Keratinocyte (primary cell): ENCODE measurements at regions not wholly inside any gene's neighbourhood (a gene's known extent, or its start where the extent isn't known, plus 50 kb on each side); places are given as distances from the start of the nearest gene placed in this dataset.

Experiments
- DNase-seq: peaks from one replicate; pipeline ENCODE4 v3.0.0-alpha.2; 2011; ENCODE audit warnings: low read depth, missing footprints, low spot score
- FAIRE-seq: peaks from 2 replicates; lab custom pipeline; 2011; peaks lifted over from hg19 to GRCh38; lab: Jason Lieb, UNC
- H2AFZ ChIP-seq: 2 replicates; pipeline ENCODE4 v1.6.0; 2012; ENCODE audit warnings: low read length, control low read depth, inconsistent platforms; ENCODE audit not compliant: control insufficient read depth
- H3K27ac ChIP-seq: 2 replicates; pipeline ENCODE4 v1.5.1; 2011; ENCODE audit warnings: low read length; ENCODE audit not compliant: control insufficient read depth, insufficient read depth
- H3K27me3 ChIP-seq: 3 replicates; pipeline ENCODE4 v1.6.0; 2011; ENCODE audit warnings: low read length; ENCODE audit not compliant: control insufficient read depth, insufficient read depth; ENCODE audit errors: extremely low read depth
- H3K36me3 ChIP-seq, 2 experiments: 2 replicates in 1 of 2; 3 replicates in 1 of 2; pipeline ENCODE4 v1.5.1; 2011; ENCODE audit warnings: low read length in 2 of 2, mild to moderate bottlenecking in 1 of 2; ENCODE audit not compliant: control insufficient read depth in 2 of 2, insufficient read depth in 2 of 2; ENCODE audit errors: extremely low read depth in 1 of 2
- H3K4me1 ChIP-seq: 3 replicates; pipeline ENCODE4 v1.5.1; 2011; ENCODE audit warnings: low read length; ENCODE audit not compliant: control insufficient read depth, insufficient read depth; ENCODE audit errors: extremely low read depth
- H3K4me2 ChIP-seq: 3 replicates; pipeline ENCODE4 v1.6.0; 2011; ENCODE audit warnings: low read depth, low read length; ENCODE audit not compliant: control insufficient read depth, insufficient read depth; ENCODE audit errors: extremely low read depth
- H3K4me3 ChIP-seq, 3 experiments: fragments of 200-600 bp in 1 of 3; sonication (generic) in 1 of 3; 2 replicates in 2 of 3; 3 replicates in 1 of 3; pipeline ENCODE4 v1.5.1; 2011 to 2016; ENCODE audit warnings: low read length in 3 of 3, mild to moderate bottlenecking in 3 of 3, control low read depth in 2 of 3, inconsistent platforms in 1 of 3, low read depth in 1 of 3, mixed read lengths in 1 of 3, mixed run types in 1 of 3, moderate library complexity in 1 of 3; ENCODE audit not compliant: control insufficient read depth in 2 of 3, insufficient read depth in 2 of 3; ENCODE audit errors: extremely low read depth in 1 of 3
- H3K79me2 ChIP-seq: 2 replicates; pipeline ENCODE4 v1.6.0; 2012; ENCODE audit warnings: low read length; ENCODE audit not compliant: control insufficient read depth, insufficient read depth
- H3K9ac ChIP-seq: 3 replicates; pipeline ENCODE4 v1.6.0; 2011; ENCODE audit warnings: low read length; ENCODE audit not compliant: control insufficient read depth, insufficient read depth; ENCODE audit errors: extremely low read depth
- H3K9me1 ChIP-seq: 3 replicates; pipeline ENCODE4 v1.6.0; 2011; ENCODE audit warnings: low read length; ENCODE audit not compliant: control insufficient read depth, insufficient read depth; ENCODE audit errors: extremely low read depth
- H3K9me3 ChIP-seq: 2 replicates; pipeline ENCODE4 v1.5.1; 2012; ENCODE audit warnings: low read depth, low read length; ENCODE audit not compliant: control insufficient read depth
- H4K20me1 ChIP-seq: 3 replicates; pipeline ENCODE4 v1.6.0; 2011; ENCODE audit warnings: low read length; ENCODE audit not compliant: control insufficient read depth, insufficient read depth; ENCODE audit errors: extremely low read depth
- CTCF ChIP-seq, 3 experiments: IDR thresholded peaks in 1 of 3; conservative IDR thresholded peaks in 1 of 3; optimal IDR thresholded peaks in 1 of 3; 2 replicates in 2 of 3; 3 replicates in 1 of 3; pipeline versions ENCODE3 to v1.5.1; 2011; ENCODE audit warnings: low read length in 3 of 3, mild to moderate bottlenecking in 3 of 3, moderate library complexity in 2 of 3, control low read depth in 1 of 3, inconsistent platforms in 1 of 3; ENCODE audit not compliant: insufficient read depth in 2 of 3; ENCODE audit errors: extremely low read depth in 1 of 3
- EZH2 ChIP-seq: IDR thresholded peaks from one replicate; pipeline ENCODE4 v1.6.1; 2012; ENCODE audit warnings: inconsistent platforms, mild to moderate bottlenecking, low read length, moderate library complexity
- dilution Hi-C: fragments of 300-500 bp; cut with MboI; formaldehyde crosslinking; loops from one replicate; pipeline ENCODE4 v1.7.0; 2020; ENCODE audit warnings: low sequenced_read_pairs; ENCODE audit not compliant: extremely low pct_ligation_motif_present

DNA sequence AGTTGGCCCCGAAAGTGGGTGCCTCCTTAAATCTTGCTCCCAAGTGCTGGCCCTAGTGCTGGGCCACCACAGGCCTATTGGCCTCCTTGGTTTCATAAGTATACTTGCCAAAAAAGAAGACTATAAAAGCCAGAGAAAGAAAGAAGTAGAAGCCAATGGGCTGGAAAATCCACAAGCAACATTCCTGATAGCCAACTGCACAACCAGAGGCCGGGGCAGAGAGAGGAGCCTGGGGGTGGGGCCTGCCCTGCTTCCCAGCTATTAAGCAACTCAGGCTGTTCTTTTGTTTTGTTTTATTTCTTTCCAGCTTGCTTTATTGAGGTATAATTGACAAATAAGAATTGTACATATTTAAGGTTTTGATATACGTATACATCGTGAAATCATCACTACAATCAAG, 177.2 kb upstream of the NTF3 start:
- no peak overlapping the region for H3K27ac ChIP-seq
- DNase-seq, result no peak
- H3K9me1 ChIP-seq, result no peaks in the 10 kb centered on the region
- no peaks in the 10 kb centered on the region for H3K27me3 ChIP-seq
- H3K4me2 ChIP-seq, result no peak overlapping the region
- no peak for FAIRE-seq
- H2AFZ ChIP-seq, result no peak overlapping the region
- H3K36me3 ChIP-seq, result no peaks in the 10 kb centered on the region
- TF ChIP-seq CTCF (optimal IDR thresholded peaks at IDR 0.05 in 1 of 3, IDR thresholded peaks at IDR 0.05 in 1 of 3, conservative IDR thresholded peaks at IDR 0.05 in 1 of 3; ENCODE audit: extremely low read depth in 1 of 3, insufficient read depth in 2 of 3, low read length in 3 of 3) (no peak), EZH2 (no peak)
- dilution Hi-C loops, result no loop called here
- no peaks in the 10 kb centered on the region for H4K20me1 ChIP-seq
- no peaks in the 10 kb centered on the region for H3K79me2 ChIP-seq
- H3K4me1 ChIP-seq, result peaks cover 9% of the 10 kb centered on the region
- H3K9me3 ChIP-seq, result no peaks in the 10 kb centered on the region
- H3K9ac ChIP-seq, result no peak overlapping the region
- no peak overlapping the region for H3K4me3 ChIP-seq

DNA sequence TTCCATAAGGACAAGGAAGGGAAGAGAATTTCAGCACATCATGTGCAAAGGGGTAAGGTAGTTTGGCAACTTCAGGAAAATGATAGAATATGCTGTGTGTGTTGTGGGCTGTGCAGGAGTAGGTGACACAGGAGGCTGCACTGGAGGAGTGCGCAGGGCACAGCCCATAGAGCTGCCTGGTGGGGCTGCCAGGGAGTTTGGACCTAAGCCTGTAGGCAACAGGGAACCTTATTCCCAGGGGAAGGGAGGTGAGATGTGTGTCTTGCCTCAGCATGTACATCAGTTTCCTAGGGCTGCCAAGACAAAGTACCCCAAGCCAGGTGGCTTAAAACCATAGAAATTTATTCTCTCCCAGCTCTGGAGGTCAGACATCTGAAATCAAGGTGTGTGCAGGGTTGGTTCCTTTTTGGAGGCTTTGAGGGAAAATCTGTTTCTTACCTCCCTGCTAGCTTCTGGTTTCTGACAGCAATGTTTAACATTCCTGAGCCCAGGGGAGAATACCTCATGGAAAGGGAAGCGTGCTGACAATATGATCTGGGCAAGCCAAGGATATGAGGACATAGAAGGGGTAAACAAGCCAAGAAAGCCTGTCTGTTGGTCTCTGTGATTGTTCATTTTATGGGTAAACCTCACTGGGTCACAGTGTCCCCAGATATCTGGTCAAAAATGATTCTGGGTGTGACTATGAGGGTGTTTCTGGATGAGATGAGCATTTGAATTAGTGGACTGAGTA, 174.0 kb upstream of the NTF3 start:
- Histone ChIP-seq H3K9me3 (no peaks in the 10 kb centered on the region), H3K9me1 (no peaks in the 10 kb centered on the region), H4K20me1 (no peaks in the 10 kb centered on the region), H3K79me2 (no peaks in the 10 kb centered on the region), H3K4me3 (no peak overlapping the region), H3K9ac (no peak overlapping the region), H2AFZ (no peak overlapping the region), H3K27ac (no peak overlapping the region), H3K36me3 (no peaks in the 10 kb centered on the region), H3K4me1 (peaks cover 9% of the 10 kb centered on the region), H3K4me2 (no peak overlapping the region), H3K27me3 (no peaks in the 10 kb centered on the region)
- TF ChIP-seq EZH2 (no peak), CTCF (optimal IDR thresholded peaks at IDR 0.05 in 1 of 3, IDR thresholded peaks at IDR 0.05 in 1 of 3, conservative IDR thresholded peaks at IDR 0.05 in 1 of 3; ENCODE audit: extremely low read depth in 1 of 3, insufficient read depth in 2 of 3, low read length in 3 of 3) (no peak)
- FAIRE-seq, result no peak
- dilution Hi-C loops, result no loop called here
- no peak for DNase-seq
